ENCODE measurements at regions not wholly inside any gene's neighbourhood (a gene's known extent, or its start where the extent isn't known, plus 50 kb on each side); places are given as distances from the start of the nearest gene placed in this dataset.
"Not testable (repeated sequence)": the region's sequence is repeated elsewhere in the genome, so short reads cannot be mapped to it uniquely, and the experiment has no call there.

DNA sequence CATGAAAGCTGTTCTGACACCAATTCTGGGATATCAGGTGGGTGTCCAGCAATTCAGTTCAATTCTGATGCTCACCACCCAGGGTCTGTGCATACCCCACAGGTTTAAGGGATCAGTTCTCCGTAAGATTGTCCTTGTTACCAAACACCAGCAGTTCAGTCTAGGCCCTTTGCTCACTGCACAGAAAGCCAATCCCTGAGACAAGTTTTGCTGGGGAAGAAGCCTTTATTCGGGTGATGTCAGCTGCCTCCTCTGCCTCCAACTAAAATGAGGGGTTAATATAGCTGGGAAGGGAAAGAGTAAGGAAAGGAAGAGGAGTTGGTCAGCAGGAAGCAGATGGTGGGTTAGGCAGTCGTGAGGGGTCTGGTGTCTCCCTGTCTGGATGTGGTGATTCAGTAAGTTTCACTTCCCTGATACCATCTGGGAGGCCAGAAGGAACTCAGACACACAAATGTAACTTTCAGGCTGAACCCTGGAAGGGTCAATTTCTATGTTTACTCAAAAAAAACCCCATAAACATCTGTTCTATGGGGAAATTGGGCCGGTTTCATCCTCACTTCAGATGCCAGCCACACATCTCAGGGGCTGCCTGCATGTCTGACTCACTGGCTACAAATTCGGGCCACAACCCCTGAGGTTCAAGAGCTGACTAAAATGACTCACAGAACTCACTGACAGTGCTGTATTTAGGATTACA, 83.3 kb upstream of the PGBD5 start:
- peak; percentile 27 for DNase-seq

DNA sequence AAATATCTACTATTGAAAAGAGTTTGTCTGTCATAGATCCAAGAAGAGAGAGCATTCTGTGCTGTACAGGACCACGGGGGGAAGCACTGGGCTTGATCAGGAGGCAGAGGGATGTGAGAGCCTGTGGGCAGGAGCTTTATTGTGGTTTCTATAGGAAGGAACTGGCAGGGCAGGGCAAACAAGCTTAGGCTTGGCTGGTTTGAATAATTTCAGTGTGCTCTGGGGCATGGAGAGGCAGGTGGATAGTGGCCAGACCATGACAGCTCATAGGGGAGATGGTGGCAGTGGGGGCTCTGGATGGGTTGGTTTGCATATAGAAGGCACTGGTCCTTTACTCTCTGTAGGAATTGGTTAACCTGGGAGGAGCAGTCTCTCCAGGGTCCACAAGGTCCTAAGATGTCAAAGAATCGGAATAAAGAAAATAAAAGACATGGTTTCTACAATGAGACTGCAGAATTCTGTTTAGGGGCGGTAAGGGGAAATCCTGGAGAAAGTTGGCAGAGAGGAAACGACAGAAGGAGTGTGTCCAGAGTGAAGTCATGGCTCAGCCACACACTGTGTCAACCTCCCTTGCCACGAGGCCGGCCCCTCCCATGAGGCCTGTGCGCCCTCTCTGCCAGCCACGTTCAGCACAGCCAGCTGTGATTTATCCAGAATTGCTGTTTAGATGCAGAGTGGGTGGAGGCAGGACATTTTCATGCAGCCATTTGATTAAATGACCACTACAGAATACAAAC, 81.7 kb upstream of the PGBD5 start:
- DNase-seq, result no peak

DNA sequence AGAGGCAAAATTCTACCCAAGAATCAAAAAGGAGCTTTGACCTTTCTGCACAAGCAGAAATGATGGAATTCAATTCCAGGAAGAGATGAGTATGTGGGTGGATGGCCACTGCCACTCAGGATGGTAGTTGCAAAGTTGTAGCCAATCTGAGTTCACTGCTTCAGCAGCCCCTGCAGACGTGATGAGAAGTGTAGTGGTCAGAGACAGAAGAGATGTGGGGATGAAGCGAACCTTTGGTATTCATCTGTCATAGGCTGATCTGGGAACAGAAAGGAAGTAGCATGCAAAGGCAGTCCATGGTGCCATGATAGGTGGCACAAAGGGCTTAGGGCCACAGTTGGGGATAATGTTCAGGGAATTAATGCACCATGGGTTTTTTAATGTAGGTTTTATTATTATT, 81.1 kb upstream of the PGBD5 start:
- no peak for DNase-seq

DNA sequence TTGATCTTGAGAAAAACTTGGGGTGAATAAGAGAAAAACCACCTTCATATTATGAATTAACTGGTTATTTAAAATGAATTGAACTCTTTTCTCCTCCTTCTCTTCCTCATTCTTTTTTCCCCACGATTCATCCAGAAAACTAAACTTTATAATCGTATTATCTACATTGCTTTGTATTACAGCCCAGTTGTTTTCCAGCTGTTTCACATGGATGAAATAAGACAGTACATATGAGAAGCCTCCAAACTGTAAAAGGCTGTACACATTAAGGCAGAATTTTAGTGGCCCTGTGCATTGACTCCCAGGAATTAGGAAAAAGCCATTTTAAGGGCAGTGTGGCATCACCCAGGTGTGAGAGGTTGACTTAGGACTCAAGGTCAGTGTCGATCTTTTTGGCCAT, 80.3 kb upstream of the PGBD5 start:
- no peak for DNase-seq

DNA sequence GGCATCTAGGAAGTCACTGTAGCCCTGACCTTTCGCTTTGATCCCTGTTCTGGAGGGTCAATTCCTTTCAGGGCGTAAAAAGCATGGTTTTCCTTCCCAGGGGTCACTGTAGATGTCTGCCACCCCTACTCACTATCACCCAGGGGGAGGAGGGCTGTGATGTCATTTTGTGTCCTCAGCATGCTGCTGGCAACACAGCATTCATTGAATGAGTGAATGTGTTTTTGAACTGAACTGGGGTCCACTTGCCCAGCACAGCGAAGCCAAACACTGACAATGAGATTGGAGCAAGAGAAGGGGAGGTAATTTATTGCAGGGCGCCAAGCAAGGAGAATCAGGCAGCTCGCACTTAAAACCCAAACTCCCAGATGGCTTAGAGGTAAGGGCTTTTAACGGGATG, 78.2 kb upstream of the PGBD5 start:
- DNase-seq, result no peak

DNA sequence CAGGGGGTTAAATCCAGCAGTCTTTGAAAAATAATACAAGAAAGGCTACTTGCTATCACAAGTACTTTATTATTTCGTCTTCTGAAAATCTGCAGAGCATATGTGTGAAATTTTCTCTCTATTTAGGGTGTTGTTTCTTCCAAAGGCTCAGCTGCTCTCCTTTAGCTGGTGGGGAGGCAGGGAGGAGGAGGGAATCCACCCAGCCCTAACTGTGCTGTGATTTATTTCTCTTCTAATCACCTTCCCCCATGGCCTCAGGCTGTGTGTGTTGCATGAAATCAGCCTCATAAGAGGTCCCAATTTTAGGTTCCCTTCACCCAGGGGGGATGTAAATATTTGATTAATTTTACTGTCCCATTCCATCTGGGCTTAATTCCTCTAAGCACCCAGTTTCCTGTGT, 77.6 kb upstream of the PGBD5 start:
- no peak for DNase-seq

DNA sequence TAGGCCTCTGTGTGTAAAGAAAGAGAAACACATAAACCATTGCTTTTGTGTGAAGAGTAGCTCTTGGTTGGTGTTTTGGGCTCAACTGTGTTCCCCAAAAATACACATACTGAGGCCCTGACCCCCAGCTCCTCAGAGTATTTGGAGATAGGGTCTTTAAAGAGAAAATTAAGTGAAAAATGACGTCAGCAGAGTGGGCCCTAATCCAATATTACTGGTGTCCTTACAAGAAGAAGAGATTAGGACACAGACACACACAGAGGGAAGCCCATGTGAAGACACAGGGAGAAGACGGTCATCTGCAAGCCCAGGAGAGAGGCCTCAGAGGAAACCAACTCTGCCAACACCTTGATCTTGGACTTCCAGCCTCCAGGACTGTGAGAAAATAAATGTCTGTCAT, 76.9 kb upstream of the PGBD5 start:
- no peak for DNase-seq

DNA sequence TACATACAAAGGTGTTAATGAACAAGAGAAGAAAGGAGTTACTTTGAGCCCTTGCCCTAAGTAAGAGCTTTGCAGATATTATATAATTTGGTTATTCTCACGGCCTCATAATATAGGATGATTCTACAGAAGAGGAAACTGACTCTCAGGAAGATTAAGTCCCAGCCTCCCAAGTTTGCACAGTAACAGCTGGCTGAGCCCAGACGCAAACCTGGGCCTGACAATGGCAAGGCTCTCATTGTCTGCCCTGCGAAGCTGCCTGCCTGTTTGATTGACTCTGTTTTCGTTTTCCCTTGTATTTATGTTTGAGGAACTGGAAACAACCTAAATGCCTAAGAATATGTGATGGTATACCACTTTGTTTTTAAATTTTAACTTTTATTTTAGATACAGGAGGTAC, 76.2 kb upstream of the PGBD5 start:
- no peak for DNase-seq

DNA sequence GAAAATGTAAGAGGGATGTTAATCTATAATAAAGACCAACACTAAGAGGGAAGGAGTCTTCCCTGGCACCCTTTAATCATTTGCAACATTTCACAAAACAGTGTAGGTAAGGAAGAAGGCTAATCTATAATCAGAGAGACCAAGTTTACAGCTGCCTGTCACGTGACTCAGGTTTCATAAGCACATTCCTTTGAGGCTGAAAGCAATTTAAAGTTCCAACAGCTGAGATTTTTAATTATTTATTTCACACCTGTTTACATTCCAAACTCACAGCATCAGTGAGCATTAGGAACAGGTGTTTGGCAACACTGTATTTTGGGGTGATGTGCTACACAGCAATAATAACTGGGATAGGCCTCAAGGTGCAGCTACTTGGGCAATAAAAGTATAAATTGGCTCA, 75.7 kb upstream of the PGBD5 start:
- DNase-seq, result no peak

DNA sequence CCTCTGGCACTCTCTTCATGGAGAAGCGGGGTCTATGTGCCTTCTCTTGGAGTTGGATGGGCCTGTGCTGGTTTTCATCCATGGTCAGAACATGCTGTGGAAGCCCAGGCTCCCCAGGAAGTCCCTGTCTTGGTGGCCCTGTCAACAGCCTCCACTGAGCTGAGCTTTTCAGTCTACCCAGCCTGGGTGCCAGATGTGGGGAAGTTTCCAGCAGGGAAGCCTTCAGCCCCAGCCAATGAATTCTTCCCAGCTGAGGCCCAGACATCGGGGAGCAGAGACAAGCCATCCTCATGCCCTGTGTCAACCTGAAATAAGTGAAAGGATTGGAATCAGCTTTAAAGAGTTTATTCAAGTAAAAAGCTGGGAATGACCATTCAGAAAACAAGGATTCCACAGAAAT, 75.1 kb upstream of the PGBD5 start:
- no peak for DNase-seq

DNA sequence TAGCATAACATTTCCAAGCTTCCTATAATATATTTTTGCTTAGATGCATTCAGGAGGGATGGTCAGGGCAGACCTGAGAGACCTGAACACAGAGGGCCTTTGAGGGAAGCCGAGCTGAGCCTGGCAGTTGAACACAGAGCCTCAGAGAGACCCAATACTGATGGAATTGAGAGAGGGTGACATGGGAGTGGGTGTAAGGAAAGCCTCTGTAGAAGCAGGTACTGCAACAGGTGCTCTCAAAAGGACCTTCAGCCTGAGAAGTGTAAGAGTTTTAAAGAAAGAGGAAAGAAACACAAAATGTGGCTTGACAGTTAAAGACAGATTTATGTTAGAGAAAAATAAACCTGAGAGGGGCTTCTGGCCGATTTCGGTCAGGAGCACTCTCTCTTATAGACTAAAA, 73.9 kb upstream of the PGBD5 start:
- no peak for DNase-seq

DNA sequence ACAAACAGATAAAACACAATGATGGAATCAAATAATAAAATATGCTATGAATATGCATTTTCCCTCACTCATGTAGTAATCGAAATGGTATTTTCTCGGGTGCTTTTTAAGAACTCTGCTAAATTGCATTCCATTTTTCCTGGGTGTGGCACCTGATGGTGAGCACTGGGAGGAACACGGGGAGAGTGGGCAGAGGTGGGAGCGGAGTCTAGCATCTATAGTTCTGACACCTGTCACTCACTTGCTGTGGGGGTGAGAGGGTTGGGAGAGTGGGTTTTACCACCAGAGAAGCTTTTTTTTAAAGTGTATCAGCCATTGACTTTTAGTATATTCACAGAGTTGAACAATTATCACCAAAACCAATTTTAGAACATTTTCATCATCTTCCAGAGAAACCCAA, 73.4 kb upstream of the PGBD5 start:
- no peak for DNase-seq

DNA sequence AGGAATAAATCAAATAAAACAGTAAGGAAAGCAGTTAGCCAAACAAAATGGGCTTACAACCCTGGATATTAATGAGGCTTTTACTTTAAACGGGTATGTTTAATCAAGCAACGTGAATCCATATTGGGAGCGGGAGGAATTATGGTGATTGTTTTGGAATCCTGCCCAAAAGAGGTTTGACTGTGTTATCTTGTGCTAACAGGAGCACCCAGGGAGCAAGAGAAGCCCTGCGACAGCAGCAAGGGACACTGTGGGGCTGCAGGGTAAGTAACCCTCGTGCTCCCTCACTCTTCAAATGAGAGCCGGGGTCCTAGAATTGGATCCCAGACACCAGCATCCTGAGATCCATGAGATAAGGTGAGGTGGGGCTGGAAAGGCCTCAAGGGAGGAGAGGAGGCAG, 72.6 kb upstream of the PGBD5 start:
- DNase-seq, result no peak

DNA sequence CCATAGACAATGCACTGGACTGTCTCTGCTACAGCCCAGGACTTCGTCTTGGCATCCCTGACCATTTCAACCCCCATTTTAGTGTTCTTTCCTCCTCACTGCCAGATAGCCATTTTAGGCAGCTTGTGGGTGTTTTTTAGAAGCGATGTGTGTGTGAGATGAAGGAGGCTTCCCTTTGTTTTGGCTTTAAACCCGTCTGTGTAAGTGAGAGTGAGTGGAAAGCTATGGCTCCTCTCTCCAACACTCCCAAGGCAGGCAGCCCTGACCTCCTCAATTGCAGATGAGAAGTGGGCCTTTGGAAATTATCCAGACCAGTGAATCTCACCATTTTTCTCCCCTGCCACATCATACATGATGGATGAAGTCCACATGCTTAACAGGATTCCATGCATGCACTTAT, 70.3 kb upstream of the PGBD5 start:
- DNase-seq, result no peak

DNA sequence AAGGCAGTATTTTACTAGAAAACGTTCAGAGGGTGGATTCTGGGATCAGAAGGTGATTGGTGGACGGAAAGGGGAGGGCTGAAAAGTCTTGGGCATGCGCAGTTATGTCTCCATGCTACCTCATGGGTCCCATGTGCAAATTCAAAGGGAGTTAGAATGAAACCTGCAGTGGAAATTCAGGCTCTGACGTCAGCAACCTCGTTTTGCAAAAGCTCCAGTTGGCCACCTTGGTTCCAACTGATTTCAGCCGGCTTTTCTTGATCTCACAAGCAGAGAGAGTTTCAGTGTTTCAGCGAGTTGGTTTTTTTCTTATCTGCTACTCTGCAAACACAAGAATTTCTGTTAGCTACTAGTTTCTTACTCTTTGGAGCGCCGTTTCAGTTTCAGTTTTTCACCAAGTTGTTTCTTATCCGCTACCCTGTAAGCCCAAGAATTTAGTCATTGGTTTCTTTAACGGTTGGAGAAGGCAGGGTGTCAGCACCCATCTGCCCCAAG, 69.8 kb upstream of the PGBD5 start:
- DNase-seq, result no peak

DNA sequence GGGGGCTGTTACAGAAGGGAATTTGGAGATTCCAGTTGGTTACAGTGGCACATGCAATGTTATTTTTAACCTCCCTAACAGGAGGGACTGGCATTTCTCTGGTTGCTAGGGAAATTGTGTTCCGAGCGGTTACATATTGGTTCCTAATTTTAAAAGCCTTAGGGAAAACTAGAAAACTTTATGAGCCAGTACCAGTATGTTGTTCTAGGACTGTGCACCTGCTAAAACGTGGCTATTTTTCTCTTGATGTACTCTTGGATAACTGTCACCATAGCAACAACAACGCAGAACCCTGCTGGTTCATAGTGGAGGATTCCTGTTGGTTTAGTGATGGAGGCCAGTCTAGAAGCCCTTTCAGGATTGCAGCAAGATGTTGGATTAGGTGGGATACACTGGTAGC, 68.9 kb upstream of the PGBD5 start:
- no peak for DNase-seq

DNA sequence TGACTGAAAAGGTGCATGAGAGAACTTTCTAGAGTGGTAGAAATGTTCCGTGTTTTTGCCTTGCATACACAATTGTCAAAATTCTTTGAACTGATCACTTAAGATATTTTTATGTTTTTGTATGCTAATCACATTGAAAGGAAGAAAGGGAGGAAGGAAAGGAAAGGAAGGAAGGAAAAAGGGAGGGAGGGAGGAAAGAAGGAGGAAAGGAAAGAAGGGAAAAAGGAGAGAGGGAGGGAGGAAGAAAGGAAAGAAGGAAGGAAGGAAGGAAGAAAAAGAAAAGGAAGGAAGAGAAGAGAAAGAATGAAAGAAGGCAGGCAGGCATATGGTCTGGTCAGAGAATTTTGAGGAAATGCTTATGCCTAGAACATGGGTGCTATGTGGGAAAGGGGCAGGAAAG, 68.4 kb upstream of the PGBD5 start:
- no peak for DNase-seq

DNA sequence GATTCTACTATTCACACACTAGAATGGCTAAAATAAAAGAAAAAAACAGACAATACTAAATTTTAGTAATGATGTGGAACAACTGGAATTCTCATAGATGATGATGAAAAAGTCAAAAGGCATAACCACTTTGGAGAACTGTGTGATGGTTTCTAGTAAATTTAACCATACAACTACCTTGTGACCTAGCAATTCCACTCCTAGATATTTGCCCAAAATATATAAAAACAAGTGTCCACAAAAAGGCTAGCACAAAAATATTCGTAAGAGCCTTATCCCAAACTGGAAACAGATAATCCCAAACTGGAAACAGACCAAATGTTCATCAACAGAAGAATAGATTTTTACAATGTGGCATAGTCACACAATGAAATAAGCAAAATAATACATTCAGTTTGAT, 67.9 kb upstream of the PGBD5 start:
- no peak for DNase-seq

DNA sequence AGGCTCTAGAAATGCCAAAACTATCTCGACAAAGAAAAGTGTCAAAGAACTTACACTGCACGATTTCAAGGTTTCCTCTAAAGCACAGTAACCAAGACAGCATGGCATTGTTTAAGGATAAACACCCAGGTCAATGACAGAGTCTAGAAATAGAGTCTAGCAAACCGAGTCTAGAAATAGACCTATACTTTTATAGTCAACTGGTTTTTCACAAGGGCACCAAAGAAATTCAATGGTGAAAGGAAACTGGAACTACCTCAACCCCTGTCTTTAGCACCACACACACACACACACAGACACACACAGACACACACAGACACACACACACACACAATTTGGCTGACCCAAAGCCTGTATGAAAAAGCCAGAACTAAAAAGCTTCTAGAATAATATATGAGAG, 67.1 kb upstream of the PGBD5 start:
- no peak for DNase-seq

DNA sequence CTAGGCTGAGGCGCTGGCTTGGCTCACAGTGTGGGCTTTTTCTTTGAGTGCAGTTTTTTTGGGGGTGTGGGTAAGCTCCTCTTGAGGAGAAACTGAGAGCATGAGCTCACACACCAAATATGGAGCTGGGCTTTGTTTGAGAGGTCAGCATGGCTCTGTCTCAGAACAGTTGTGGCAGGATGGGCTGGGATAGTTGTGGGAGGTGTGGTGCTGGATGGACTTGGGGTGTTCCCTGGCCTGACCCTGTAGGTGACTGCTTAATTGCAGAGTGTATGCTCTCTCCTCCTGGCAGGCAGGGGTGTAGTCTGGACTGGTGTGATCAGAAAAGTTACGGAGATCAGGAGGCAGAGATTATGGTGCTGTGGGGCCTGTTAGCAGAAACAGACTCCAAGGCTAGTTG, 64.3 kb upstream of the PGBD5 start:
- no peak for DNase-seq

DNA sequence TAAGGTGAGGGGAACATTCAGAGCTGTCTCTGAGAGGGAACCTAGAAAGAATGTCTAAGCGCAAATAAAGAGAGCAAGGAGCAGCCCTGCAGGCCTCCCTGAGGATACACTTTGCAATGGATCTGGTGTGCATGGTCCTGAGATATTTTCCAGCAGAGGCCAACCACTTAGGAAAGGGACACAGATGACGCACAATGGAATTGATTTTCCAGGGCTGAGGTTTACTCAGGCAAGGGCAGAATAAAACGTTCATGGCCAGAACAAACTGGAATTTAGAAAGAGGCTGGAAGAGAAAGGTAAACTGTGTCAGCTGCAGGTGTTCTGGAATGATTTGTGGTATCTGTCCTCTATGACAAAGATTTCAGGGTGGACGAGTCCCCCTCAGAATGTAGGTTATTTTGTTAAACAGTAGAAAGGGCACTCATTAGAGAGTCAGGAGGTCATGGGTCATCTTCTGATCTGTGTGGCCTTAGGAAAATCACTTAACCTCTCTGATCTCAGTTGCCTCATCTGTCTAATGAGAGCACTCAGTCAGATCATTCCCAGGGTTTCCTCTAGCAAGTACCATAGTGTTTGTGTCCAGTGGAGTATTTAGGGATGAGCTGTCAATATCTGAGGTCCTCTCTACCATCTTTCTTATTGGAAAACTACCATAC, 61.8 kb upstream of the PGBD5 start:
- DNase-seq, result no peak

DNA sequence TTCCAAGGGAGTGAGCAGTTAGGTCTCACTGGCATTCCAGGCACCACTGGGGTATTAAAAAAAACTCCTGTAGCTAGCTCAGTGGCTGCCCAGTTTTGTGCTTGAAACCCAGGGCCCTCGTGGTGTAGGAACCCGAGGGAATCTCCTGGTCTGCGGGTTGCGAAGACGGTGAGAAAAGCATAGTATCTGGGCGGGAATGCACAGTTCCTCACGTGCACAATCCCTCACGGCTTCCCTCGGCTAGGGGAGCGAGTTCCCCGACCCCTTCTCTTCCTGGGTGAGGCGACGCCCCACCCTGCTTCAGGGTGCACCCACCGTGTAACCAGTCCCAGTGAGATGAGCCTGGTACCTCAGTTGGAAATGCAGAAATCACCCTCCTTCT, 50.5 kb upstream of the PGBD5 start:
- DNase-seq, result no peak

DNA sequence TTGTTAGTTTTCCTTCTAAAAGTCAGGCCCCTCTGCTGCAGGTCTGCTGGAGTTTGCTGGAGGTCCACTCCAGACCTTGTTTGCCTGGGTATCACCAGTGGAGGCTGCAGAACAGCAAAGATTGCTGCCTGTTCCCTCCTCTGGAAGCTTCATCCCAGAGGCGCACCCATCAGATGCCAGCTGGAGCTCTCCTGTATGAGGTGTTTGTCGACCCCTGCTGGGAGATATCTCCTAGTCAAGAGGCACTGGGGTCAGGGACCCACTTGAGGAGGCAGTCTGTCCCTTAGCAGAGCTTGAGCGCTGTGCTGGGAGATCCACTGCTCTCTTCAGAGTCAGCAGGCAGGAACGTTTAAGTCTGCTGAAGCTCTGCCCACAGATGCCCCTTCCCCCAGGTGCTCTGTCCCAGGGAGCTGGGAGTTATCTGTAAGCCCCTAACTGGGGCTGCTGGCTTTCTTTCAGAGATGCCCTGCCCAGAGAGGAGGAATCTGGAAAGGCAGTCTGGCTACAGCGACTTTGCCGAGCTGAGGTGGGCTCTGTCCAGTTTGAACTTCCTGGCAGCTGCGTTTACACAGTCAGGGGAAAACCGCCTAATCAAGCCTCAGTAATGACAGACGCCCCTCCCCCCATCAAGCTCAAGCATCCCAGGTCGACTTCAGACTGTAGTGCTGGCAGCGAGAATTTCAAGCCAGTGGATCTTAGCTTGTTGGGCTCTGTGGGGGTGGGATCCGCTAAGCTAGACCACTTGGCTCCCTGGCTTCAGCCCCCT, 49.9 kb upstream of the PGBD5 start:
- not testable (repeated sequence) for DNase-seq

All from DMS 273 treated with DMSO at 0.1 percent for 48 hours (cell line).